Activated naive CD8-positive, alpha-beta T cell treated with anti-CD3 and anti-CD28 coated beads, Interleukin-2, amount 50 U/mL, for 16 hours (primary cell): ENCODE measurements at regions not wholly inside any gene's neighbourhood (a gene's known extent, or its start where the extent isn't known, plus 50 kb on each side); places are given as distances from the start of the nearest gene placed in this dataset.

Experiments
- DNase-seq: peaks from one replicate; pipeline ENCODE4 v3.0.0-alpha.2; 2020; ENCODE audit warnings: low read depth, low spot score

- DNase-seq: no peak
Observed at GRCh38 chr1:87437663-87438295, 109.1 kb downstream of the LMO4 start.

GRCh38 chr1:87439821-87440220, 111.1 kb downstream of the LMO4 start:
- no peak for DNase-seq

- no peak for DNase-seq
Observed at GRCh38 chr1:87449348-87449963, 120.8 kb downstream of the LMO4 start.

- DNase-seq: no peak
Observed at GRCh38 chr1:87450136-87450535, 121.5 kb downstream of the LMO4 start.

GRCh38 chr1:87450615-87451209, 122.0 kb downstream of the LMO4 start:
- DNase-seq: no peak

- no peak for DNase-seq
Observed at GRCh38 chr1:87451229-87451920, 122.7 kb downstream of the LMO4 start.

- no peak for DNase-seq
Observed at GRCh38 chr1:87452648-87453047, 124.0 kb downstream of the LMO4 start.

- no peak for DNase-seq
Observed at GRCh38 chr1:87457408-87457807, 128.7 kb downstream of the LMO4 start.

GRCh38 chr1:87462894-87463293, 134.2 kb downstream of the LMO4 start:
- DNase-seq: no peak

GRCh38 chr1:87464022-87464490, 135.4 kb downstream of the LMO4 start:
- DNase-seq: no peak

- DNase-seq: no peak
Observed at GRCh38 chr1:87466621-87467020, 137.9 kb downstream of the LMO4 start.

- DNase-seq: no peak
Observed at GRCh38 chr1:87472716-87473115, 144.0 kb downstream of the LMO4 start.

GRCh38 chr1:87473203-87473661, 144.6 kb downstream of the LMO4 start:
- no peak for DNase-seq

GRCh38 chr1:87474098-87474497, 145.4 kb downstream of the LMO4 start:
- no peak for DNase-seq

GRCh38 chr1:87478231-87478630, 149.6 kb downstream of the LMO4 start:
- no peak for DNase-seq

GRCh38 chr1:87495147-87495546, 166.5 kb downstream of the LMO4 start:
- DNase-seq: no peak

- DNase-seq: no peak
Observed at GRCh38 chr1:87495870-87496269, 167.2 kb downstream of the LMO4 start.

- DNase-seq: no peak
Observed at GRCh38 chr1:87497380-87498203, 168.9 kb downstream of the LMO4 start.

- no peak for DNase-seq
Observed at GRCh38 chr1:87501738-87502137, 173.1 kb downstream of the LMO4 start.

- DNase-seq: no peak
Observed at GRCh38 chr1:87505391-87505983, 176.8 kb downstream of the LMO4 start.

GRCh38 chr1:87506147-87506546, 177.5 kb downstream of the LMO4 start:
- DNase-seq: no peak
